ENCODE measurements at regions not wholly inside any gene's neighbourhood (a gene's known extent, or its start where the extent isn't known, plus 50 kb on each side); places are given as distances from the start of the nearest gene placed in this dataset.

- WGBS (ENCODE audit: insufficient coverage), result 94% methylated on average over 2 of the region's 2 CpGs
- Histone ChIP-seq H3K36me3 (ENCODE audit: control insufficient read depth, insufficient read depth, low read length) (no peaks in the 10 kb centered on the region), H3K4me3 (ENCODE audit: low read length) (no peak overlapping the region), H3K27ac (ENCODE audit: low read length) (no peak overlapping the region), H3K4me1 (ENCODE audit: control insufficient read depth, insufficient read depth, low read length) (peaks cover 2% of the 10 kb centered on the region), H3K27me3 (ENCODE audit: control insufficient read depth, insufficient read depth, low read length) (no peaks in the 10 kb centered on the region), H3K9me3 (ENCODE audit: control insufficient read depth, insufficient read depth, low read length) (no peaks in the 10 kb centered on the region)
- Mint-ChIP-seq H3K27me3 (ENCODE audit: low read depth in 2 of 2) (no peaks in the 10 kb centered on the region), H3K9me3 (peaks cover 0 to 2% of the 10 kb centered on the region in 2 donors), H3K4me3 (no peak overlapping the region), H3K36me3 (no peaks in the 10 kb centered on the region), H3K27ac (no peak overlapping the region), H3K4me1 (peaks cover 22 to 31% of the 10 kb centered on the region in 2 donors)
- TF ChIP-seq, protein P1, sequence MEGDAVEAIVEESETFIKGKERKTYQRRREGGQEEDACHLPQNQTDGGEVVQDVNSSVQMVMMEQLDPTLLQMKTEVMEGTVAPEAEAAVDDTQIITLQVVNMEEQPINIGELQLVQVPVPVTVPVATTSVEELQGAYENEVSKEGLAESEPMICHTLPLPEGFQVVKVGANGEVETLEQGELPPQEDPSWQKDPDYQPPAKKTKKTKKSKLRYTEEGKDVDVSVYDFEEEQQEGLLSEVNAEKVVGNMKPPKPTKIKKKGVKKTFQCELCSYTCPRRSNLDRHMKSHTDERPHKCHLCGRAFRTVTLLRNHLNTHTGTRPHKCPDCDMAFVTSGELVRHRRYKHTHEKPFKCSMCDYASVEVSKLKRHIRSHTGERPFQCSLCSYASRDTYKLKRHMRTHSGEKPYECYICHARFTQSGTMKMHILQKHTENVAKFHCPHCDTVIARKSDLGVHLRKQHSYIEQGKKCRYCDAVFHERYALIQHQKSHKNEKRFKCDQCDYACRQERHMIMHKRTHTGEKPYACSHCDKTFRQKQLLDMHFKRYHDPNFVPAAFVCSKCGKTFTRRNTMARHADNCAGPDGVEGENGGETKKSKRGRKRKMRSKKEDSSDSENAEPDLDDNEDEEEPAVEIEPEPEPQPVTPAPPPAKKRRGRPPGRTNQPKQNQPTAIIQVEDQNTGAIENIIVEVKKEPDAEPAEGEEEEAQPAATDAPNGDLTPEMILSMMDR (IDR thresholded peaks at IDR 0.05), result no peak
- DNase-seq (no peak), ATAC-seq (no peak)
- intact Hi-C loops (cut with micrococcal nuclease), result no loop called here
These were observed 106.7 kb downstream of the HS3ST3B1 start for GRCh38 chr17:14407541-14407940.

- Mint-ChIP-seq H3K27ac (no peak overlapping the region), H3K36me3 (peaks cover 6% of the 10 kb centered on the region), H3K4me3 (no peak overlapping the region), H3K9me3 (peaks cover 0 to 5% of the 10 kb centered on the region in 2 donors), H3K27me3 (ENCODE audit: low read depth in 2 of 2) (peaks cover 0 to 6% of the 10 kb centered on the region in 2 donors), H3K4me1 (peaks cover 22 to 31% of the 10 kb centered on the region in 2 donors)
- no peaks in the 10 kb centered on the region for H3K36me3 ChIP-seq (ENCODE audit: control insufficient read depth, insufficient read depth, low read length)
- no peaks in the 10 kb centered on the region for H3K27me3 ChIP-seq (ENCODE audit: control insufficient read depth, insufficient read depth, low read length)
- no peaks in the 10 kb centered on the region for H3K9me3 ChIP-seq (ENCODE audit: control insufficient read depth, insufficient read depth, low read length)
- no peak for DNase-seq
- WGBS (ENCODE audit: insufficient coverage), result 90% methylated on average over 4 of the region's 4 CpGs
- H3K4me1 ChIP-seq (ENCODE audit: control insufficient read depth, insufficient read depth, low read length), result peaks cover 2% of the 10 kb centered on the region
- intact Hi-C loops (cut with micrococcal nuclease), result no loop called here
- no peak for ATAC-seq
- H3K4me3 ChIP-seq (ENCODE audit: low read length), result no peak overlapping the region
- H3K27ac ChIP-seq (ENCODE audit: low read length), result no peak overlapping the region
- TF ChIP-seq, protein P1 (IDR thresholded peaks at IDR 0.05), result no peak
These were observed 104.3 kb downstream of the HS3ST3B1 start for GRCh38 chr17:14405189-14405588.

Measured in natural killer cell (primary cell).